ENCODE measurements at regions not wholly inside any gene's neighbourhood (a gene's known extent, or its start where the extent isn't known, plus 50 kb on each side); places are given as distances from the start of the nearest gene placed in this dataset.

GRCh38 chr2:85947593-85947992, 58.8 kb upstream of the ST3GAL5 start:
- TF ChIP-seq, protein P1, sequence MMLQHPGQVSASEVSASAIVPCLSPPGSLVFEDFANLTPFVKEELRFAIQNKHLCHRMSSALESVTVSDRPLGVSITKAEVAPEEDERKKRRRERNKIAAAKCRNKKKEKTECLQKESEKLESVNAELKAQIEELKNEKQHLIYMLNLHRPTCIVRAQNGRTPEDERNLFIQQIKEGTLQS (IDR thresholded peaks at IDR 0.05; ENCODE audit: borderline replicate concordance, extremely low read depth, low read depth, low read length), result no peak
- TF ChIP-seq CTCF (IDR thresholded peaks at IDR 0.05 in 2 of 3, conservative IDR thresholded peaks at IDR 0.05 in 1 of 3; ENCODE audit: control insufficient read depth in 2 of 3, extremely low read depth in 1 of 3, insufficient read depth in 1 of 3, low read depth in 3 of 3, low read length in 3 of 3), result no peak
- no peak for TF ChIP-seq CBX5 (IDR thresholded peaks at IDR 0.05; ENCODE audit: low read depth)
- no peak for TF ChIP-seq CEBPB (IDR thresholded peaks at IDR 0.05; ENCODE audit: borderline replicate concordance in 1 of 2, low read depth in 2 of 2, low read length in 2 of 2)
- no peak for TF ChIP-seq KDM1A (IDR thresholded peaks at IDR 0.05; ENCODE audit: borderline replicate concordance)
- TF ChIP-seq NR2F1 (conservative IDR thresholded peaks at IDR 0.05), result no peak
- no peak for TF ChIP-seq BCL11A (IDR thresholded peaks at IDR 0.05; ENCODE audit: low read depth, low read length)
- no peak for TF ChIP-seq ZZZ3 (IDR thresholded peaks at IDR 0.05; ENCODE audit: control insufficient read depth, insufficient read length, low read depth)
- TF ChIP-seq POLR2A (IDR thresholded peaks at IDR 0.05; ENCODE audit: low read depth, low read length), result no peak
- TF ChIP-seq EP300 (IDR thresholded peaks at IDR 0.05; ENCODE audit: borderline replicate concordance in 1 of 2, control insufficient read depth in 1 of 2, low read depth in 2 of 2, low read length in 2 of 2), result no peak
- TF ChIP-seq ETV6 (conservative IDR thresholded peaks at IDR 0.05 in 1 of 2, IDR thresholded peaks at IDR 0.05 in 1 of 2; ENCODE audit: borderline replicate concordance in 1 of 2, low read depth in 1 of 2), result no peak
- no peak for TF ChIP-seq SMC3 (IDR thresholded peaks at IDR 0.05; ENCODE audit: borderline replicate concordance, low read length)

Data from GM12878 (cell line).